ENCODE measurements at regions not wholly inside any gene's neighbourhood (a gene's known extent, or its start where the extent isn't known, plus 50 kb on each side); places are given as distances from the start of the nearest gene placed in this dataset.

- TF ChIP-seq POLR2A (IDR thresholded peaks at IDR 0.05; ENCODE audit: low read depth), result no peak
- no peak for TF ChIP-seq CTCF (IDR thresholded peaks at IDR 0.05)
- TF ChIP-seq EP300 (IDR thresholded peaks at IDR 0.05), result no peak
Measured at GRCh38 chrX:79065696-79066095, 78.8 kb upstream of the GPR174 start.

Measured in esophagus muscularis mucosa (tissue), 4 donors.